ENCODE measurements at regions not wholly inside any gene's neighbourhood (a gene's known extent, or its start where the extent isn't known, plus 50 kb on each side); places are given as distances from the start of the nearest gene placed in this dataset.
"Not testable (repeated sequence)": the region's sequence is repeated elsewhere in the genome, so short reads cannot be mapped to it uniquely, and the experiment has no call there.

GRCh38 chr12:93079271-93079670, 150.2 kb upstream of the EEA1 start:
- DNase-seq (ENCODE audit: low read depth in 2 of 2, low spot score in 1 of 2): no peak

GRCh38 chr12:93079976-93080375, 150.9 kb upstream of the EEA1 start:
- DNase-seq (ENCODE audit: low read depth in 2 of 2, low spot score in 1 of 2): no peak

GRCh38 chr12:93080452-93080851, 151.4 kb upstream of the EEA1 start:
- DNase-seq (ENCODE audit: low read depth in 2 of 2, low spot score in 1 of 2): no peak

GRCh38 chr12:93080994-93081809, 152.1 kb upstream of the EEA1 start:
- DNase-seq (ENCODE audit: low read depth in 2 of 2, low spot score in 1 of 2): no peak

GRCh38 chr12:93081810-93082165, 152.7 kb upstream of the EEA1 start:
- no peak for DNase-seq (ENCODE audit: low read depth in 2 of 2, low spot score in 1 of 2)

GRCh38 chr12:93085383-93086287, 156.5 kb upstream of the EEA1 start:
- DNase-seq (ENCODE audit: low read depth in 2 of 2, low spot score in 1 of 2): no peak

GRCh38 chr12:93086288-93086727, 157.2 kb upstream of the EEA1 start:
- no peak for DNase-seq (ENCODE audit: low read depth in 2 of 2, low spot score in 1 of 2)

GRCh38 chr12:93087840-93088610, 158.9 kb upstream of the EEA1 start:
- DNase-seq (ENCODE audit: low read depth in 2 of 2, low spot score in 1 of 2): no peak

GRCh38 chr12:93089805-93090569, 160.9 kb upstream of the EEA1 start:
- DNase-seq (ENCODE audit: low read depth in 2 of 2, low spot score in 1 of 2): no peak

GRCh38 chr12:93090731-93091172, 161.7 kb upstream of the EEA1 start:
- DNase-seq (ENCODE audit: low read depth in 2 of 2, low spot score in 1 of 2): no peak

- DNase-seq (ENCODE audit: low read depth in 2 of 2, low spot score in 1 of 2): no peak
Observed at GRCh38 chr12:93091886-93092648, 163.0 kb upstream of the EEA1 start.

- no peak for DNase-seq (ENCODE audit: low read depth in 2 of 2, low spot score in 1 of 2)
Observed at GRCh38 chr12:93092649-93092945, 163.5 kb upstream of the EEA1 start.

GRCh38 chr12:93093243-93093642, 164.1 kb upstream of the EEA1 start:
- DNase-seq (ENCODE audit: low read depth in 2 of 2, low spot score in 1 of 2): no peak

GRCh38 chr12:93094222-93094621, 165.1 kb upstream of the EEA1 start:
- not testable (repeated sequence) for DNase-seq (ENCODE audit: low read depth in 2 of 2, low spot score in 1 of 2)

GRCh38 chr12:93094988-93095737, 166.1 kb upstream of the EEA1 start:
- DNase-seq (ENCODE audit: low read depth in 2 of 2, low spot score in 1 of 2): no peak

GRCh38 chr12:93097417-93097816, 168.3 kb upstream of the EEA1 start:
- no peak for DNase-seq (ENCODE audit: low read depth in 2 of 2, low spot score in 1 of 2)

- DNase-seq (ENCODE audit: low read depth in 2 of 2, low spot score in 1 of 2): peak; percentile 34 to 46
Observed at GRCh38 chr12:93098077-93098476, 169.0 kb upstream of the EEA1 start.

GRCh38 chr12:93099792-93100191, 170.7 kb upstream of the EEA1 start:
- no peak for DNase-seq (ENCODE audit: low read depth in 2 of 2, low spot score in 1 of 2)

- DNase-seq (ENCODE audit: low read depth in 2 of 2, low spot score in 1 of 2): no peak
Observed at GRCh38 chr12:93100610-93101009, 171.5 kb upstream of the EEA1 start.
